CD4-positive, alpha-beta T cell (primary cell): ENCODE measurements at regions not wholly inside any gene's neighbourhood (a gene's known extent, or its start where the extent isn't known, plus 50 kb on each side); places are given as distances from the start of the nearest gene placed in this dataset.

ENCODE experiments used
- ATAC-seq: fragments of 200-7000 bp; cut with Tn5 transposase; one replicate; pipeline ENCODE4 v1.10.0; 2022; ENCODE audit warnings: mild to moderate bottlenecking; ENCODE audit not compliant: poor library complexity
- CTCF ChIA-PET: fragments of 350-600 bp; sonication (Branson Sonifier 250); formaldehyde crosslinking; loops from one replicate; lab custom pipeline; 2021; ENCODE audit warnings: antibody characterized with exemption, inconsistent platforms; lab: Charles Lee
- POLR2A ChIA-PET: fragments of 350-600 bp; sonication (Branson Sonifier 250); formaldehyde crosslinking; loops from one replicate; lab custom pipeline; 2021; ENCODE audit warnings: antibody characterized with exemption, inconsistent platforms; lab: Charles Lee
- DNase-seq, 14 experiments: peaks; one replicate each; pipeline ENCODE4 v3.0.0-alpha.2; 2013 to 2020; ENCODE audit warnings: mixed read lengths in 2 of 14
- H3K27ac ChIP-seq, 2 donors: one replicate each; pipeline versions ENCODE4 v1.5.1 to v1.7.0; 2013; ENCODE audit warnings: low read length in 2 of 2, low read depth in 1 of 2, mild to moderate bottlenecking in 1 of 2
- H3K27me3 ChIP-seq, 2 experiments: 1 replicate in 1 of 2; 2 replicates in 1 of 2; pipeline versions ENCODE4 v1.6.1 to v1.7.0; 2013; ENCODE audit warnings: low read length in 2 of 2, control low read depth in 1 of 2, mild to moderate bottlenecking in 1 of 2, moderate library complexity in 1 of 2; ENCODE audit not compliant: insufficient read depth in 2 of 2, control insufficient read depth in 1 of 2
- H3K36me3 ChIP-seq: one replicate; pipeline ENCODE4 v1.6.1; 2013; ENCODE audit warnings: low read length, control low read depth; ENCODE audit not compliant: insufficient read depth
- H3K4me1 ChIP-seq: one replicate; pipeline ENCODE4 v1.6.1; 2013; ENCODE audit warnings: low read length, control low read depth; ENCODE audit not compliant: insufficient read depth
- H3K4me3 ChIP-seq: one replicate; pipeline ENCODE4 v1.5.1; 2013; ENCODE audit warnings: mild to moderate bottlenecking, low read length, moderate library complexity
- H3K9me3 ChIP-seq, 2 experiments: 1 replicate in 1 of 2; 2 replicates in 1 of 2; pipeline versions ENCODE4 v1.6.1 to v1.7.0; 2013; ENCODE audit warnings: low read length in 2 of 2, mild to moderate bottlenecking in 2 of 2, control low read depth in 1 of 2, moderate library complexity in 1 of 2; ENCODE audit not compliant: control insufficient read depth in 1 of 2, insufficient read depth in 1 of 2
- H3K27ac Mint-ChIP-seq: one replicate; pipeline ENCODE4 v1.8.0; 2020; ENCODE audit warnings: mixed read lengths
- H3K27me3 Mint-ChIP-seq: one replicate; pipeline ENCODE4 v1.8.0; 2021; ENCODE audit warnings: mixed read lengths
- H3K36me3 Mint-ChIP-seq: one replicate; pipeline ENCODE4 v1.8.0; 2021; ENCODE audit warnings: low read depth, mixed read lengths
- H3K4me1 Mint-ChIP-seq: one replicate; pipeline ENCODE4 v1.8.0; 2021; ENCODE audit warnings: low read depth, mixed read lengths
- H3K4me3 Mint-ChIP-seq: one replicate; pipeline ENCODE4 v1.8.0; 2020; ENCODE audit warnings: mild to moderate bottlenecking, mixed read lengths
- H3K9me3 Mint-ChIP-seq: one replicate; pipeline ENCODE4 v1.8.0; 2020; ENCODE audit warnings: mixed read lengths
- intact Hi-C, 2 experiments: fragments of 100-400 bp; cut with DNase I in 1 of 2; cut with micrococcal nuclease in 1 of 2; formaldehyde crosslinking; loops; one replicate each; pipeline versions ENCODE4 v1.15.1 to v1.9.0; 2023 to 2025; cut with DNase I, micrococcal nuclease
- TF ChIP-seq, protein P1 (sequence below): fragments of 200-600 bp; IDR thresholded peaks from one replicate; pipeline ENCODE4 v1.8.0; 2022; ENCODE audit warnings: antibody characterized with exemption, mild to moderate bottlenecking

DNA sequence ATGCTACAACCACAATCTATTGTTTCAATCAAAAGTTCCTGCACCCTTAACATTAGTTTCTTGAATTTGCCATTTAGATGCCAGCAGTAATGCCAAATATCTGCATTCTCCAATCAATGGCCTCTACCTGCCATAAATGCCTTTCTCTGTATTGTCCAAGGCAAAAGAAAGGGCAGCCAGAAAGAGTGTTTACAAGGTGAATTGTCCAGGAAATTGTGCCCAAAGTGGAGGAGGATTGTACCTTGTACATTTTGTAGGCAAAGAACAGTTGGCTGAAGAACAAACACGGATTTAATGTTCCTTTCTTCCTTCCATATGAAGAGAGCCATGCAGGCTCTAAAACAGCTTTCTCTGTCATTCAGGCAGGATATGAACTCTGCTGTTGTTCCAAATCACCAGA, 181.5 kb downstream of the GUCY2F start:
- no peak overlapping the region for H3K4me3 ChIP-seq
- ATAC-seq (no peak), DNase-seq (no peak)
- no peaks in the 10 kb centered on the region for H3K9me3 ChIP-seq
- Mint-ChIP-seq H3K4me1 (no peaks in the 10 kb centered on the region), H3K36me3 (no peaks in the 10 kb centered on the region), H3K4me3 (no peak overlapping the region), H3K9me3 (no peaks in the 10 kb centered on the region), H3K27ac (no peak overlapping the region), H3K27me3 (no peaks in the 10 kb centered on the region)
- CTCF ChIA-PET, result no interaction called here
- no peaks in the 10 kb centered on the region for H3K27me3 ChIP-seq
- no peaks in the 10 kb centered on the region for H3K4me1 ChIP-seq
- POLR2A ChIA-PET, result no interaction called here
- intact Hi-C loops, result no loop called here
- H3K36me3 ChIP-seq, result no peaks in the 10 kb centered on the region
- no peak overlapping the region for H3K27ac ChIP-seq
- TF ChIP-seq, protein P1, sequence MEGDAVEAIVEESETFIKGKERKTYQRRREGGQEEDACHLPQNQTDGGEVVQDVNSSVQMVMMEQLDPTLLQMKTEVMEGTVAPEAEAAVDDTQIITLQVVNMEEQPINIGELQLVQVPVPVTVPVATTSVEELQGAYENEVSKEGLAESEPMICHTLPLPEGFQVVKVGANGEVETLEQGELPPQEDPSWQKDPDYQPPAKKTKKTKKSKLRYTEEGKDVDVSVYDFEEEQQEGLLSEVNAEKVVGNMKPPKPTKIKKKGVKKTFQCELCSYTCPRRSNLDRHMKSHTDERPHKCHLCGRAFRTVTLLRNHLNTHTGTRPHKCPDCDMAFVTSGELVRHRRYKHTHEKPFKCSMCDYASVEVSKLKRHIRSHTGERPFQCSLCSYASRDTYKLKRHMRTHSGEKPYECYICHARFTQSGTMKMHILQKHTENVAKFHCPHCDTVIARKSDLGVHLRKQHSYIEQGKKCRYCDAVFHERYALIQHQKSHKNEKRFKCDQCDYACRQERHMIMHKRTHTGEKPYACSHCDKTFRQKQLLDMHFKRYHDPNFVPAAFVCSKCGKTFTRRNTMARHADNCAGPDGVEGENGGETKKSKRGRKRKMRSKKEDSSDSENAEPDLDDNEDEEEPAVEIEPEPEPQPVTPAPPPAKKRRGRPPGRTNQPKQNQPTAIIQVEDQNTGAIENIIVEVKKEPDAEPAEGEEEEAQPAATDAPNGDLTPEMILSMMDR, result no peak

DNA sequence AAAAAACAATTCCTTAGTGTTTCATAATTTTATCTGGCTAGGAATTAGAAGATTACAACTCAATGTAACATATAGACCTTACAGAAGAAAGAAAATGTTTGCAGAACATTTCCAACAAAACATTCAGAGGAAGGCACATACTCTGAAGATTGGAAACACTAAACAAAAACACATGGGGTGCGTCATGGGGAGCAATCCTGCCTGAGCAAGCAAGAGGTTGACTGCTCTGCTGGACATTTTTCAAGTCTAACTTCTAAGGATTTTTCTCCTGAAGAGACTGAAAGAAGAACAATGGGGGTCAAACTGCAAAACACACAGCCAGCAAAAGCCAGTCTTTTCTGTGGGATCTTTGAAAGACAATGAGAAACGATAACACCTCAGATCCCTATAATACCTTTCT, 182.8 kb downstream of the GUCY2F start:
- no peak for ATAC-seq
- intact Hi-C loops, result no loop called here
- no peaks in the 10 kb centered on the region for H3K27me3 Mint-ChIP-seq
- no peaks in the 10 kb centered on the region for H3K4me1 ChIP-seq
- TF ChIP-seq, protein P1, result no peak
- no peaks in the 10 kb centered on the region for H3K4me1 Mint-ChIP-seq
- H3K9me3 Mint-ChIP-seq, result no peaks in the 10 kb centered on the region
- no peak for DNase-seq
- ChIA-PET POLR2A (no interaction called here), CTCF (no interaction called here)
- H3K36me3 Mint-ChIP-seq, result no peaks in the 10 kb centered on the region
- no peak overlapping the region for H3K4me3 ChIP-seq
- no peak overlapping the region for H3K27ac Mint-ChIP-seq
- H3K27me3 ChIP-seq, result no peaks in the 10 kb centered on the region
- H3K27ac ChIP-seq, result no peak overlapping the region
- H3K36me3 ChIP-seq, result no peaks in the 10 kb centered on the region
- no peak overlapping the region for H3K4me3 Mint-ChIP-seq
- H3K9me3 ChIP-seq, result no peaks in the 10 kb centered on the region

DNA sequence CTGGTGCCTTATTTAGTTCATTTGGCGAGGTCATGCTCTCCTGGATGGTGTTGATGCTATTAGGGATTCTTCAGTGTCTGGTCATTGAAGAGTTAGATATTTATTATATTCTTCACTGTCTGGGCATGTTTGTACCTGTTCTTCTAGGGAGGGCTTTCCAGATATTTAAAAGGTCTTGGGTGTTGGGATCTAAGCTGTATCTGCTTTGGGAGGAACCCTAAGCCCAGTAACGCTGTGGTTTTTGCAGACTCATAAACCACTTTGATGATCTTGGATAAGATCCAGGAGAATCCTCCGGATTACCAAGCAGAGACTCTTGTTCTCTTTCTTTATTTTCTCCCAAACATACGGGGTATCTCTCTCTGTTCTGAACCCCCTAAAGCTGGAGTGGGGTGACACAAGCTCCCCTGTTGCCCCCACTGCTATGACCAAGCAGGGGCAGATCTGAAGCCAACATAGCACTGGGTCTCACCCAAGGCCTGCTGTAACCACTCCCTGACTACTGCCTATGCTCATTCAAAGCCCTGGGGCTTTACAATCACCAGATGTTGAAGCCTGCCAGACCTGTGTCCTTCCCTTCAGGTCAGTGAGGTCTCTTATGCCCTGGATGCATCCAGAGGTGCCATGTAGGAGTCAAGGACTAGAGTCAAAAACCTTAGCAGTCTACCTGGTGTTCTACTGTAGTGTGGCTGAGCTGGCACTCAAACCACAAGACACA, 187.6 kb downstream of the GUCY2F start:
- Mint-ChIP-seq H3K4me1 (no peaks in the 10 kb centered on the region), H3K27ac (no peak overlapping the region), H3K4me3 (no peak overlapping the region), H3K36me3 (no peaks in the 10 kb centered on the region), H3K9me3 (no peaks in the 10 kb centered on the region), H3K27me3 (no peaks in the 10 kb centered on the region)
- Histone ChIP-seq H3K27ac (no peak overlapping the region), H3K27me3 (no peaks in the 10 kb centered on the region), H3K4me1 (no peaks in the 10 kb centered on the region), H3K4me3 (no peak overlapping the region), H3K9me3 (no peaks in the 10 kb centered on the region), H3K36me3 (no peaks in the 10 kb centered on the region)
- ChIA-PET CTCF (no interaction called here), POLR2A (no interaction called here)
- ATAC-seq (no peak), DNase-seq (no peak)
- intact Hi-C loops, result no loop called here
- TF ChIP-seq, protein P1, result no peak
